HG03039 (cell line): ENCODE measurements at regions not wholly inside any gene's neighbourhood (a gene's known extent, or its start where the extent isn't known, plus 50 kb on each side); places are given as distances from the start of the nearest gene placed in this dataset.

Source experiments
- ATAC-seq: cut with Tn5 transposase; IDR thresholded peaks from one replicate; pipeline ENCODE4 v1.9.1; 2021; ENCODE audit warnings: mild to moderate bottlenecking, moderate library complexity; ENCODE audit not compliant: unreplicated experiment

- ATAC-seq: no peak
Measured at GRCh38 chr10:117903854-117904253, 142.9 kb downstream of the RAB11FIP2 start.

GRCh38 chr10:117905404-117905803 lies 141.3 kb downstream of the RAB11FIP2 start:
- ATAC-seq: no peak

GRCh38 chr10:117911684-117912083 lies 135.1 kb downstream of the RAB11FIP2 start:
- ATAC-seq: no peak

GRCh38 chr10:117914334-117914733 lies 132.4 kb downstream of the RAB11FIP2 start:
- ATAC-seq: no peak

GRCh38 chr10:117920956-117921355 lies 125.8 kb downstream of the RAB11FIP2 start:
- ATAC-seq: no peak

- ATAC-seq: no peak
Measured at GRCh38 chr10:117921421-117921820, 125.3 kb downstream of the RAB11FIP2 start.

- ATAC-seq: no peak
Measured at GRCh38 chr10:117924820-117925219, 121.9 kb downstream of the RAB11FIP2 start.

GRCh38 chr10:117925369-117925768 lies 121.4 kb downstream of the RAB11FIP2 start:
- no peak for ATAC-seq

- no peak for ATAC-seq
Measured at GRCh38 chr10:117926491-117926890, 120.2 kb downstream of the RAB11FIP2 start.

- no peak for ATAC-seq
Measured at GRCh38 chr10:117927332-117927731, 119.4 kb downstream of the RAB11FIP2 start.

GRCh38 chr10:117927871-117928270 lies 118.9 kb downstream of the RAB11FIP2 start:
- no peak for ATAC-seq

GRCh38 chr10:117928281-117928680 lies 118.5 kb downstream of the RAB11FIP2 start:
- no peak for ATAC-seq

GRCh38 chr10:117928741-117929140 lies 118.0 kb downstream of the RAB11FIP2 start:
- no peak for ATAC-seq

- ATAC-seq: no peak
Measured at GRCh38 chr10:117929327-117930067, 117.2 kb downstream of the RAB11FIP2 start.

- ATAC-seq: no peak
Measured at GRCh38 chr10:117931078-117931477, 115.7 kb downstream of the RAB11FIP2 start.

- ATAC-seq: no peak
Measured at GRCh38 chr10:117933036-117933435, 113.7 kb downstream of the RAB11FIP2 start.

GRCh38 chr10:117934477-117934876 lies 112.3 kb downstream of the RAB11FIP2 start:
- no peak for ATAC-seq

- no peak for ATAC-seq
Measured at GRCh38 chr10:117936141-117936540, 110.6 kb downstream of the RAB11FIP2 start.

- ATAC-seq: no peak
Measured at GRCh38 chr10:117936566-117936965, 110.2 kb downstream of the RAB11FIP2 start.

GRCh38 chr10:117936976-117937375 lies 109.8 kb downstream of the RAB11FIP2 start:
- no peak for ATAC-seq

- ATAC-seq: no peak
Measured at GRCh38 chr10:117938104-117938503, 108.6 kb downstream of the RAB11FIP2 start.

GRCh38 chr10:117942226-117942625 lies 104.5 kb downstream of the RAB11FIP2 start:
- ATAC-seq: no peak
